Hepatocyte (in vitro differentiated cells): ENCODE measurements at regions not wholly inside any gene's neighbourhood (a gene's known extent, or its start where the extent isn't known, plus 50 kb on each side); places are given as distances from the start of the nearest gene placed in this dataset.

Experiments
- CTCF ChIP-seq: fragments of 200-600 bp; sonication (generic); IDR thresholded peaks from 2 replicates; pipeline ENCODE4 v1.5.1; 2016; ENCODE audit warnings: antibody characterized with exemption, mild to moderate bottlenecking; ENCODE audit not compliant: poor library complexity
- EZH2 ChIP-seq: fragments of 200-600 bp; sonication (generic); IDR thresholded peaks from 2 replicates; pipeline ENCODE4 v1.6.1; 2016; ENCODE audit warnings: antibody characterized with exemption, mild to moderate bottlenecking, borderline replicate concordance
- EZH2phosphoT487 ChIP-seq: fragments of 200-600 bp; sonication (generic); IDR thresholded peaks from one replicate; pipeline ENCODE4 v1.6.1; 2018; ENCODE audit warnings: antibody characterized with exemption, mild to moderate bottlenecking, low read depth, moderate library complexity; ENCODE audit not compliant: unreplicated experiment, severe bottlenecking

DNA sequence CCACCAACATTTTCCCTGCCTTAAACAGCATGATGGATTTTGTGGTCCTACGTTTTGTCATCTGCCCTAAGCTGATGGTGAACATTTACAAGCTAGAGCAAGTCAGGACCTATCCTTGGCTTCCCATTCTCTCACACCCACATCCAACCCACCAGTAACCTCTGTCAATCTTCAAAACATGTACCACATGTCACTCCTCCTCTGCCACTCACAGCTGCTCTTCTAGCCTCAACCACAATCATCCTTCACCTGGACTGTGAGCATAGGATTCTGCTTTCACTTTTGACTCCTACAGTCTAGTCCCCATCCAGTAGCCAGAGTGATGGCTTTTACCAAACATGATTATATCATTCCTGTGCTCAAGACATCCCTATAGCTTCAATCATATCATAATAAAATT lies 279.8 kb upstream of the DLGAP1 start:
- TF ChIP-seq CTCF (no peak), EZH2 (no peak), EZH2phosphoT487 (no peak)
